ENCODE measurements at regions not wholly inside any gene's neighbourhood (a gene's known extent, or its start where the extent isn't known, plus 50 kb on each side); places are given as distances from the start of the nearest gene placed in this dataset.

DNA sequence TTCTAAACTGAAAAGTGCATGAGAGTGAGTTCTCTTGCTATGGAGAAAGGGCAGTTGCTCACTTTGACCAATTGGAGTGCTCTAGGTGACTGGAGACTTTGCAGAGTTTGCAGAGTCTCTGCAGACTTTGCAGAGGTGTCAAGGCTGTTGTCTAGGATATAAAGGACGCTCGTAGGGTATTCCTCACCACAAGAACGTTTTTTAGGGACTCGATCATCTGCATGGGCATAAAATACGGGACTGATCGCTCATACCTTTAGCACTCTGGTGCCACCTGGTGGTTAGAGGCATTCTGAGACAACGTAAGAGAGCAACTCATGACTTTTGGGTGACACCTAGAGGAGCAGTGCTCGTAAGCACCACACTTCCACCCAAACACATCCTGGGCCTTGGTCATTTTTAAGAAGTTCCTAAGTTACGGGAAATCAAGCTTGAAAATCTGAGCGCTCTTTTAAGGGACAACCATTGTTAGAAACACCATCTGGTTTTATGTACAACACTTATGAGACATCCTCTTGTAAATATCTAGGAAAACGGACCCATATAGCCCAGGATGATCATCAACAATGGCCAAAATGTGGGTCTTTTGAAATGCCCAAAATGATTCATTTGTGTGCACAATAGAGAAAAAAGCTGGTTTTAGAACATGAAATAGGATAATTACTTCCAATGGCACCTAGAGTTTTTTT lies 51.6 kb upstream of the XCR1 start (continued):
- TF ChIP-seq, protein P1, sequence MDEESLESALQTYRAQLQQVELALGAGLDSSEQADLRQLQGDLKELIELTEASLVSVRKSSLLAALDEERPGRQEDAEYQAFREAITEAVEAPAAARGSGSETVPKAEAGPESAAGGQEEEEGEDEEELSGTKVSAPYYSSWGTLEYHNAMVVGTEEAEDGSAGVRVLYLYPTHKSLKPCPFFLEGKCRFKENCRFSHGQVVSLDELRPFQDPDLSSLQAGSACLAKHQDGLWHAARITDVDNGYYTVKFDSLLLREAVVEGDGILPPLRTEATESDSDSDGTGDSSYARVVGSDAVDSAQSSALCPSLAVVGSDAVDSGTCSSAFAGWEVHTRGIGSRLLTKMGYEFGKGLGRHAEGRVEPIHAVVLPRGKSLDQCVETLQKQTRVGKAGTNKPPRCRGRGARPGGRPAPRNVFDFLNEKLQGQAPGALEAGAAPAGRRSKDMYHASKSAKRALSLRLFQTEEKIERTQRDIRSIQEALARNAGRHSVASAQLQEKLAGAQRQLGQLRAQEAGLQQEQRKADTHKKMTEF (CRISPR knock-in tag; IDR thresholded peaks at IDR 0.05), result 0 out of 2 replicates have a peak, but pooled peaks have one; percentile 21
- TF ChIP-seq ZFP36 (IDR thresholded peaks at IDR 0.05; ENCODE audit: borderline replicate concordance, low read depth, low read length, partially characterized antibody) (peak; percentile 50), NAIF1 (CRISPR knock-in tag; IDR thresholded peaks at IDR 0.05; ENCODE audit: borderline replicate concordance) (0 out of 2 replicates have a peak, but pooled peaks have one; percentile 31), RAD21 (CRISPR knock-in tag; IDR thresholded peaks at IDR 0.05) (peak; percentile 94), RXRB (CRISPR knock-in tag; IDR thresholded peaks at IDR 0.05; ENCODE audit: borderline replicate concordance) (peak; percentile 29; the same call in 1 of the 2 replicates)
- TF ChIP-seq, protein P2, sequence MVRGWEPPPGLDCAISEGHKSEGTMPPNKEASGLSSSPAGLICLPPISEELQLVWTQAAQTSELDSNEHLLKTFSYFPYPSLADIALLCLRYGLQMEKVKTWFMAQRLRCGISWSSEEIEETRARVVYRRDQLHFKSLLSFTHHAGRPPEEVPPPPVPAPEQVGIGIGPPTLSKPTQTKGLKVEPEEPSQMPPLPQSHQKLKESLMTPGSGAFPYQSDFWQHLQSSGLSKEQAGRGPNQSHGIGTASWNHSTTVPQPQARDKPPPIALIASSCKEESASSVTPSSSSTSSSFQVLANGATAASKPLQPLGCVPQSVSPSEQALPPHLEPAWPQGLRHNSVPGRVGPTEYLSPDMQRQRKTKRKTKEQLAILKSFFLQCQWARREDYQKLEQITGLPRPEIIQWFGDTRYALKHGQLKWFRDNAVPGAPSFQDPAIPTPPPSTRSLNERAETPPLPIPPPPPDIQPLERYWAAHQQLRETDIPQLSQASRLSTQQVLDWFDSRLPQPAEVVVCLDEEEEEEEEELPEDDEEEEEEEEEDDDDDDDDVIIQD (CRISPR knock-in tag; IDR thresholded peaks at IDR 0.05; ENCODE audit: low read depth), result 0 out of 2 replicates have a peak, but pooled peaks have one; percentile 25

Data from HepG2 (cell line).